Trophoblast cell (in vitro differentiated cells and primary cell): ENCODE measurements at regions not wholly inside any gene's neighbourhood (a gene's known extent, or its start where the extent isn't known, plus 50 kb on each side); places are given as distances from the start of the nearest gene placed in this dataset.

Experiments used
- DNase-seq, 2 donors: peaks; one replicate each; pipeline ENCODE4 v3.0.0-alpha.2; 2016
- H2AFZ ChIP-seq: 2 replicates; pipeline ENCODE4 v1.6.1; 2013; ENCODE audit warnings: low read length, moderate library complexity, mild to moderate bottlenecking; ENCODE audit not compliant: insufficient read depth, poor library complexity
- H2AK5ac ChIP-seq: 2 replicates; pipeline ENCODE4 v1.6.1; 2013; ENCODE audit warnings: mild to moderate bottlenecking, low read length
- H2BK120ac ChIP-seq: 2 replicates; pipeline ENCODE4 v1.6.1; 2013; ENCODE audit warnings: low read length, mild to moderate bottlenecking, moderate library complexity; ENCODE audit not compliant: insufficient read depth, poor library complexity
- H2BK12ac ChIP-seq: 2 replicates; pipeline ENCODE4 v1.6.1; 2013; ENCODE audit warnings: mild to moderate bottlenecking, low read length, moderate library complexity
- H2BK5ac ChIP-seq: 2 replicates; pipeline ENCODE4 v1.6.1; 2013; ENCODE audit warnings: low read length, low read depth, moderate library complexity, mild to moderate bottlenecking; ENCODE audit not compliant: poor library complexity
- H3K14ac ChIP-seq: 2 replicates; pipeline ENCODE4 v1.6.1; 2013; ENCODE audit warnings: mild to moderate bottlenecking, low read length
- H3K18ac ChIP-seq: 2 replicates; pipeline ENCODE4 v1.6.1; 2013; ENCODE audit warnings: mild to moderate bottlenecking, low read length
- H3K23ac ChIP-seq: 2 replicates; pipeline ENCODE4 v1.6.1; 2013; ENCODE audit warnings: low read length
- H3K27ac ChIP-seq: 2 replicates; pipeline ENCODE4 v1.5.1; 2013; ENCODE audit warnings: low read depth, mild to moderate bottlenecking, inconsistent platforms, low read length, moderate library complexity
- H3K27me3 ChIP-seq: 2 replicates; pipeline ENCODE4 v1.6.1; 2013; ENCODE audit warnings: inconsistent platforms, mild to moderate bottlenecking, low read length, moderate library complexity; ENCODE audit not compliant: insufficient read depth
- H3K36me3 ChIP-seq, 2 experiments: 1 replicate in 1 of 2; 2 replicates in 1 of 2; pipeline ENCODE4 v1.6.1; 2013; ENCODE audit warnings: low read length in 2 of 2, mild to moderate bottlenecking in 2 of 2, moderate library complexity in 1 of 2; ENCODE audit not compliant: insufficient read depth in 2 of 2, control insufficient read depth in 1 of 2
- H3K4ac ChIP-seq: 2 replicates; pipeline ENCODE4 v1.6.1; 2013; ENCODE audit warnings: low read depth, mild to moderate bottlenecking, low read length, moderate library complexity
- H3K4me1 ChIP-seq, 2 experiments: 1 replicate in 1 of 2; 2 replicates in 1 of 2; pipeline ENCODE4 v1.6.1; 2013; ENCODE audit warnings: low read length in 2 of 2, mild to moderate bottlenecking in 2 of 2, moderate library complexity in 1 of 2; ENCODE audit not compliant: insufficient read depth in 2 of 2, control insufficient read depth in 1 of 2
- H3K4me2 ChIP-seq: 2 replicates; pipeline ENCODE4 v1.6.1; 2013; ENCODE audit warnings: inconsistent platforms, mild to moderate bottlenecking, low read length, moderate library complexity
- H3K4me3 ChIP-seq: 2 replicates; pipeline ENCODE4 v1.5.1; 2013; ENCODE audit warnings: mild to moderate bottlenecking, low read depth, low read length, inconsistent platforms
- H3K79me1 ChIP-seq: one replicate; pipeline ENCODE4 v1.6.1; 2013; ENCODE audit warnings: low read length
- H3K79me2 ChIP-seq: 2 replicates; pipeline ENCODE4 v1.6.1; 2013; ENCODE audit warnings: low read length, mild to moderate bottlenecking; ENCODE audit not compliant: control insufficient read depth, insufficient read depth, poor library complexity
- H3K9ac ChIP-seq: 2 replicates; pipeline ENCODE4 v1.6.1; 2013; ENCODE audit warnings: mild to moderate bottlenecking, low read length
- H3K9me3 ChIP-seq: 2 replicates; pipeline ENCODE4 v1.6.1; 2013; ENCODE audit warnings: low read depth, mild to moderate bottlenecking, control low read depth, inconsistent platforms, low read length; ENCODE audit not compliant: insufficient read depth
- H4K12ac ChIP-seq: 2 replicates; pipeline ENCODE4 v1.6.1; 2013; ENCODE audit warnings: low read depth, mild to moderate bottlenecking, low read length, moderate library complexity
- H4K8ac ChIP-seq: 2 replicates; pipeline ENCODE4 v1.6.1; 2013; ENCODE audit warnings: low read depth, mild to moderate bottlenecking, low read length, moderate library complexity
- H4K91ac ChIP-seq: one replicate; pipeline ENCODE4 v1.6.1; 2013; ENCODE audit warnings: low read depth, mild to moderate bottlenecking, low read length, moderate library complexity
- WGBS: extraction: QIAGEN DNeasy Blood & Tissue Kit; methylation state at CpG from one replicate; pipeline ENCODE4 v1.1.7; 2013; ENCODE audit warnings: missing lambda C conversion rate; ENCODE audit not compliant: insufficient read length, insufficient coverage; ENCODE audit errors: extremely low coverage; 5-methylcytosine and 5-hydroxymethylcytosine counted together

DNA sequence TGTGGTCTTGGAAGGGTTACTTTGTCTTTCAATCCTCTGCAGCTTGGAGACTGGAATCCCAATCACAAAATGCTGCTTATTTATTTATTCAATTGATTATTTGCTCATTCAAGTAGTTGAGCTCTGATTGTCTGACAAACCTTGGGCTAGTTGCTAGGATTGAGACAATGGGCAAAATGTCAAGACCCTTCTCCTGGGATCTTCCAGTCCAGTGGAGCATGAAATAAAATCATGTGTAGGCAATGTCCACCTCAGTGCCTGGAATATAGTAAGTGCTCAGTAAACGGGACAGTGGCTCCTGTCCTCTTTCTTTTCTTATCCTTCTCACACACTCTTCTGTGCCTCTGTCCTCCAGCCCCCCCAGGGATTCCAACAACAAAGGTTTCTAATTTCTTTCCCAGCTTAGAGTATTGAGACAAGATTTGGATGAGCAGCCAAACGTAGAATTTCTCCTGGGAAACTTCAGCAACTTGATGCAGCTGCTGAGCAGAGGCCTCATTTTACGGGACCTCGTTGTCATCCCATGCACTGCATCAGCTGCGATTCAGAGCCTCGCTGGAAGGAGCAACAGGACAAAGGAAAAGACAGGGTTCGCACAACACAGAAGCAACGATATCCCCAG lies 545.0 kb downstream of the SOX11 start:
- Histone ChIP-seq H2BK120ac (no peak overlapping the region), H4K12ac (no peak overlapping the region), H3K27me3 (no peaks in the 10 kb centered on the region), H3K4ac (no peak overlapping the region), H3K4me1 (peaks cover 0 to 2% of the 10 kb centered on the region in 2 experiments), H4K8ac (no peak overlapping the region), H3K79me2 (no peaks in the 10 kb centered on the region), H3K18ac (no peak overlapping the region), H2AFZ (no peak overlapping the region), H3K79me1 (no peaks in the 10 kb centered on the region), H3K27ac (no peak overlapping the region), H4K91ac (no peak overlapping the region), H3K36me3 (no peaks in the 10 kb centered on the region), H2BK5ac (no peak overlapping the region), H3K4me3 (no peak overlapping the region), H3K4me2 (no peak overlapping the region), H3K9ac (no peak overlapping the region), H2AK5ac (no peak overlapping the region), H3K9me3 (peaks cover 4% of the 10 kb centered on the region), H3K14ac (no peak overlapping the region), H2BK12ac (no peak overlapping the region), H3K23ac (no peak overlapping the region)
- DNase-seq = no peak
- no CpG with 5 or more reads among the region's 8 CpGs for WGBS

DNA sequence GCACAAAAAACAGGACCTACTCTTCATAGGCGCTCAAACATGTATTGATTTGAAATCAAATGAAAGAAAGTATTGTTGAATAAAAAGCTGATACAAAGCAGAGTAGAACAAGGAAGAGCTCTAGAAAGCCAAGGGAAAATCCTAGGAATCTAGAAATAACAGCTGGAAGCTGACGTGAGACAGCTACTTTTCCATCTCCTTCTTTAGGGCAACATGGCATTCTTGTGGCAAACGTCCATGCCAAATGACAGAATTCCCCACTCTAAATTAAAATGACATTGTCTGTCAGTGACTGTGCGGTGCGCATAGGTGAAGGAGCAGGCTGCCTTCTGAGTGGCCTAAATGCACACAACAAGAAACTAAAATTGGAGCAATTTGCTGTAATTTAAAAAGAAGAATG lies 557.4 kb downstream of the SOX11 start:
- Histone ChIP-seq H2AFZ (no peak overlapping the region), H2BK120ac (no peak overlapping the region), H3K9me3 (no peaks in the 10 kb centered on the region), H3K79me1 (no peaks in the 10 kb centered on the region), H2BK12ac (no peak overlapping the region), H4K8ac (no peak overlapping the region), H3K27ac (no peak overlapping the region), H3K27me3 (no peaks in the 10 kb centered on the region), H3K4me3 (no peak overlapping the region), H3K14ac (no peak overlapping the region), H3K4me1 (no peaks in the 10 kb centered on the region), H4K12ac (no peak overlapping the region), H3K4me2 (no peak overlapping the region), H3K9ac (no peak overlapping the region), H3K4ac (no peak overlapping the region), H3K79me2 (no peaks in the 10 kb centered on the region), H2AK5ac (no peak overlapping the region), H3K23ac (no peak overlapping the region), H3K18ac (no peak overlapping the region), H2BK5ac (no peak overlapping the region), H3K36me3 (no peaks in the 10 kb centered on the region), H4K91ac (no peak overlapping the region)
- no peak for DNase-seq
- no CpG with 5 or more reads among the region's 5 CpGs for WGBS

DNA sequence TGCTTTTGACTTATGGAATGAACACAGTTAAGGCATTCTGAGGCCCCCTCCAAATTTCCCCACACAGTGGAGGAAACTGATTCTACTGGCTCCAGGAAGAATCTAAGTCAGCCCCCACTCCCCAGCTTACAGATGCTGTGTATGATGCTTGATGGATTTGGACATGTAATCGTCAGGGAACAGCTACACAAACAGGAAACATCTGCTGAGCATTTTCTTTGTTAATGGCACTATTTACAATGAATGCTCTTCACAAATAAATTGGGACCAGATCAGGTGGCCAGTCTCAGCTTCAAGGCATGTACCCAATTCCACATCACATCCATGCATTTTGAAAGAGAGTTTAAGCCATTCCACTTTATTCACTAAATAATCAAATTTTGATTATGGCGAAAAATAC lies 562.3 kb downstream of the SOX11 start:
- Histone ChIP-seq H3K9ac (no peak overlapping the region), H2BK5ac (no peak overlapping the region), H3K4ac (no peak overlapping the region), H3K27me3 (no peaks in the 10 kb centered on the region), H3K18ac (no peak overlapping the region), H4K12ac (no peak overlapping the region), H2AFZ (no peak overlapping the region), H2BK120ac (no peak overlapping the region), H4K8ac (no peak overlapping the region), H3K4me1 (no peaks in the 10 kb centered on the region), H3K9me3 (no peaks in the 10 kb centered on the region), H3K36me3 (no peaks in the 10 kb centered on the region), H3K4me3 (no peak overlapping the region), H3K79me1 (no peaks in the 10 kb centered on the region), H3K4me2 (no peak overlapping the region), H3K23ac (no peak overlapping the region), H2BK12ac (no peak overlapping the region), H2AK5ac (no peak overlapping the region), H4K91ac (no peak overlapping the region), H3K79me2 (no peaks in the 10 kb centered on the region), H3K27ac (no peak overlapping the region), H3K14ac (no peak overlapping the region)
- no CpG with 5 or more reads among the region's 2 CpGs for WGBS
- DNase-seq = no peak

- no peaks in the 10 kb centered on the region for H3K9me3 ChIP-seq
- H4K8ac ChIP-seq = no peak overlapping the region
- no peaks in the 10 kb centered on the region for H3K79me2 ChIP-seq
- H3K4me2 ChIP-seq = no peak overlapping the region
- no peak overlapping the region for H2BK120ac ChIP-seq
- no peak for DNase-seq
- no peak overlapping the region for H3K4ac ChIP-seq
- H3K18ac ChIP-seq = no peak overlapping the region
- no peak overlapping the region for H2BK5ac ChIP-seq
- no peak overlapping the region for H3K14ac ChIP-seq
- no peaks in the 10 kb centered on the region for H3K36me3 ChIP-seq
- H4K12ac ChIP-seq = no peak overlapping the region
- no peak overlapping the region for H2AFZ ChIP-seq
- H3K4me1 ChIP-seq = no peaks in the 10 kb centered on the region
- no peak overlapping the region for H4K91ac ChIP-seq
- H3K4me3 ChIP-seq = no peak overlapping the region
- H3K79me1 ChIP-seq = no peaks in the 10 kb centered on the region
- no peak overlapping the region for H2AK5ac ChIP-seq
- no peak overlapping the region for H3K27ac ChIP-seq
- H3K9ac ChIP-seq = no peak overlapping the region
- no peaks in the 10 kb centered on the region for H3K27me3 ChIP-seq
- no peak overlapping the region for H2BK12ac ChIP-seq
- no peak overlapping the region for H3K23ac ChIP-seq
- WGBS = 100% methylated on average over 1 of the region's 3 CpGs
Measured at GRCh38 chr2:6264198-6264597, 572.0 kb downstream of the SOX11 start.
